ENCODE measurements at regions not wholly inside any gene's neighbourhood (a gene's known extent, or its start where the extent isn't known, plus 50 kb on each side); places are given as distances from the start of the nearest gene placed in this dataset.

DNA sequence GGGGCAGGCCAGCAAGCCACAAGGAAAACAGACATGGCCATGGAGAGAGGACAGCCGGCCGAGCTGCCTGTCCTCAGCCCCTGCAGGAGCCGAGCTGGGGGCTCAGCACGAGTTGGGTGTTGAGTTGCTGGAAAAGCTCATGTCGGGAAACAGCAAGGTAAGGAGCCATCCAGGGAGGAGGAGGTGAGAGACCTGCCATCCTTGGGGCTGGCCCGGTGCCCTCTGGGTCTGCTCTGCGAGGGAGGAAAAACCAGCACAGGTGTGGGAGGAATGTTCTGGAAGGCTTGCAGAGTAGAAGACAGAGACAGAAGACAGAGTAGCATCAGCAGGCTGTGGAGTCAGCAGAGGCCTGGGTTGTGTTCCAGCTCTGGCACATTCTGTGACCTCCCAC, 548.8 kb downstream of the PTPRU start:
- TF ChIP-seq CTCF (IDR thresholded peaks at IDR 0.05; ENCODE audit: poor library complexity, severe bottlenecking) (no peak), TAF1 (IDR thresholded peaks at IDR 0.05; ENCODE audit: low read depth) (no peak), EZH2 (IDR thresholded peaks at IDR 0.05; ENCODE audit: borderline replicate concordance, insufficient read depth, low read length, poor library complexity, severe bottlenecking) (no peak), SMC3 (conservative IDR thresholded peaks at IDR 0.05; ENCODE audit: poor library complexity) (no peak)

Measured in neural cell (in vitro differentiated cells).